RWPE2 (cell line): ENCODE measurements at regions not wholly inside any gene's neighbourhood (a gene's known extent, or its start where the extent isn't known, plus 50 kb on each side); places are given as distances from the start of the nearest gene placed in this dataset.

Experiments
- ATAC-seq: fragments of 200-7000 bp; cut with Tn5 transposase; 3 replicates; pipeline ENCODE4 v1.9.1; 2021; ENCODE audit warnings: low read depth
- DNase-seq: peaks from one replicate; pipeline ENCODE4 v3.0.0-alpha.2; 2020; ENCODE audit warnings: low spot score
- H3K27ac ChIP-seq: fragments of 450-650 bp; 2 replicates; pipeline ENCODE4 v1.5.1; 2017; ENCODE audit warnings: mild to moderate bottlenecking; ENCODE audit not compliant: poor library complexity, severe bottlenecking
- H3K27me3 ChIP-seq: fragments of 250-450 bp; sonication (Bioruptor Pico); 2 replicates; pipeline ENCODE4 v1.5.1; 2021; ENCODE audit warnings: mild to moderate bottlenecking, moderate library complexity; ENCODE audit not compliant: insufficient read depth, poor library complexity, severe bottlenecking
- H3K36me3 ChIP-seq: fragments of 250-450 bp; sonication (Bioruptor Pico); 2 replicates; pipeline ENCODE4 v1.5.1; 2020; ENCODE audit warnings: low read depth, mild to moderate bottlenecking, moderate library complexity
- H3K4me1 ChIP-seq: fragments of 250-450 bp; sonication (Bioruptor Pico); 2 replicates; pipeline ENCODE4 v1.5.1; 2021; ENCODE audit warnings: mild to moderate bottlenecking, moderate library complexity; ENCODE audit not compliant: insufficient read depth, poor library complexity, severe bottlenecking
- H3K4me3 ChIP-seq: fragments of 250-450 bp; sonication (Bioruptor Pico); 2 replicates; pipeline ENCODE4 v1.5.1; 2021; ENCODE audit warnings: mild to moderate bottlenecking, moderate library complexity; ENCODE audit not compliant: severe bottlenecking
- H3K9me3 ChIP-seq: fragments of 250-450 bp; sonication (Bioruptor Pico); 2 replicates; pipeline ENCODE4 v1.5.1; 2021; ENCODE audit warnings: mild to moderate bottlenecking, moderate library complexity; ENCODE audit not compliant: severe bottlenecking
- CTCF ChIP-seq: fragments of 450-650 bp; IDR thresholded peaks from one replicate; pipeline ENCODE4 v1.5.1; 2017; ENCODE audit warnings: mild to moderate bottlenecking, moderate library complexity; ENCODE audit not compliant: poor library complexity, severe bottlenecking

DNA sequence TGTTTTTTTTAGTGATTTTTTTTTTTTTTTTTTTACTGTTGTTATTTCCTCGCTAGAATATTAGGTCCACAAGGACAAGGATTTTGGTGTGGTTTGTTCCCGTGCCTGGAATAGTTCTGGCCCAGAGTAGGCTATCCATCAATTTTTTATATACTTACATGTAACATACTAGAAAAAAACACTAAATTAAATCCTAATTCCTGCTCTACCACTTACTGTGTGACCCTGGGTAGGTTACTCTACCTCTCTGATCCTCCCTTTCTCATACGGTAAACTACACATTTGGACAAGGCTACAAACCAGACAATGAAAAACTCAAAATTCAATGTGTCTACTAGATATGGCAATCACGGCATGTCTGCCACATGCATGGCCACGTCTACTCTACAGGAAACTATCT, 141.3 kb upstream of the ABCA1 start:
- ATAC-seq (no peak), DNase-seq (no peak)
- Histone ChIP-seq H3K4me3 (no peak overlapping the region), H3K4me1 (peaks cover 26% of the 10 kb centered on the region), H3K9me3 (no peaks in the 10 kb centered on the region), H3K27me3 (no peaks in the 10 kb centered on the region), H3K27ac (peak overlapping the region; percentile 66), H3K36me3 (no peaks in the 10 kb centered on the region)
- TF ChIP-seq CTCF: no peak

- DNase-seq (no peak), ATAC-seq (peak; percentile 14; the same call in 1 of the 3 replicates)
- no peak for TF ChIP-seq CTCF
- Histone ChIP-seq H3K9me3 (no peaks in the 10 kb centered on the region), H3K36me3 (no peaks in the 10 kb centered on the region), H3K27ac (peak overlapping the region; percentile 66), H3K27me3 (no peaks in the 10 kb centered on the region), H3K4me1 (peaks cover 22% of the 10 kb centered on the region), H3K4me3 (no peak overlapping the region)
Measured at GRCh38 chr9:105069696-105070095, 141.7 kb upstream of the ABCA1 start.

GRCh38 chr9:105070176-105070575, 142.2 kb upstream of the ABCA1 start:
- Histone ChIP-seq H3K4me1 (peaks cover 17% of the 10 kb centered on the region), H3K27me3 (no peaks in the 10 kb centered on the region), H3K36me3 (no peaks in the 10 kb centered on the region), H3K9me3 (no peaks in the 10 kb centered on the region), H3K27ac (peak overlapping the region; percentile 66), H3K4me3 (no peak overlapping the region)
- TF ChIP-seq CTCF: no peak
- no peak for ATAC-seq
- DNase-seq: no peak

DNA sequence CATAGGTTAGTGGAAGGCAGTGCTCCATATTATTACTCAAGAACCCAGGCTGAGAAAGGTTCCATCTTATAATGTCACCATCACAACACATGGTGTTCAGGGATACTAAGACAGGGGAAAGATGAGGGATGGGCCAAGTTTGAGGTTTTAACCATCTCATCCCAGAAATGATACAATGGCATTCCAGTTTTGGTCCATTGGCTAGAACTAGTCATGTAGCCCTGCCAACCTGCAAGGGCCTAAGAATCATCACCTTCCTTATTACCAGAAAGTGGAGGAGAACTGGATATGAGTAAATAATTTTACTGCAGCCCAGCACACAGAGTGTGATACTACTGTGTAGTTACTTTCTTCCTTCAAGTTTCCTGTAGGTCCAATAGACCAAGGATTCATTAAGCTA, 144.5 kb upstream of the ABCA1 start:
- Histone ChIP-seq H3K9me3 (no peaks in the 10 kb centered on the region), H3K27ac (no peak overlapping the region), H3K36me3 (no peaks in the 10 kb centered on the region), H3K4me3 (no peak overlapping the region), H3K4me1 (peaks cover 14% of the 10 kb centered on the region), H3K27me3 (no peaks in the 10 kb centered on the region)
- no peak for ATAC-seq
- no peak for DNase-seq
- TF ChIP-seq CTCF: no peak

DNA sequence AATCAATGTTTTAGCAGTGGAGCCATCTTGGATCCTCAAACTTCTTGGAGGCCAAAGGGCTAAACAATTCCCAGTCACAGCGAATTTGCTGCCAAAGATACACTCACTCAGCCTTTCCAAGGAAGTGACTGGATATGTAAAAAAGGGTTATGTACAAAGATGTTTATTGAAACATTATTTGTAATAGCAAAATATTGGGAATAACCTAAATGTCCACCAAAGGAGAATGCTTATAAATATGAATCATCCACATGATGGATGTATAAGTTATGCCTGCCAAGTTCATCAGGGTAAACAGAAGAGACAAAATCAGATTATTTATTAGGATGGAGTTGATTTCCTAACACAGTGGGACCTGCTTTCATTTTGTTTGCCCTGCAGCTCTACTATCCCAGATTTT, 145.2 kb upstream of the ABCA1 start:
- DNase-seq: no peak
- 0 out of 3 replicates have a peak, but pooled peaks have one; percentile 19 for ATAC-seq
- H3K27ac ChIP-seq: no peak overlapping the region

More for the DNA sequence above, 145.2 kb upstream of the ABCA1 start:
- H3K27me3 ChIP-seq: no peaks in the 10 kb centered on the region
- peaks cover 14% of the 10 kb centered on the region for H3K4me1 ChIP-seq
- TF ChIP-seq CTCF: no peak
- H3K4me3 ChIP-seq: no peak overlapping the region
- no peaks in the 10 kb centered on the region for H3K9me3 ChIP-seq
- no peaks in the 10 kb centered on the region for H3K36me3 ChIP-seq
